ENCODE measurements at regions not wholly inside any gene's neighbourhood (a gene's known extent, or its start where the extent isn't known, plus 50 kb on each side); places are given as distances from the start of the nearest gene placed in this dataset.

DNA sequence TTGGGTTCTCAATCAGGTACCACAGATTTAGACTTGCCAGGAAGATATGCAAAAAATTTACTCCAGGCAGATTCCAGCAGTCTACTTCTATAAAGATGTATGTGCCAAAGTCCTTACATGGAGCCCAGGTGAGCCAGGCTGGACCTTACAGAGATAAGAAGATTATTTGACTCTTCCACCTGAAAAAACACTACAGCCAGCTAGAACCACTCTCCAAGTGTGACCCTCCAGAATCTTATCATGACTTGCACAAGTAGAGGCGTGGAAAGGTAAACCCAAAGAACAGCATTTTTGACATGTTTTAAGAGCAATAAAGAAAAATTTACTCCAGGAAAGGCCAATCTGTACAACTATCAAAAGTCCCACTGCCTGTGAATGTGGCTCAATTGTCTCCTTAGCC, 146.8 kb upstream of the DPT start:
- no peak for DNase-seq

DNA sequence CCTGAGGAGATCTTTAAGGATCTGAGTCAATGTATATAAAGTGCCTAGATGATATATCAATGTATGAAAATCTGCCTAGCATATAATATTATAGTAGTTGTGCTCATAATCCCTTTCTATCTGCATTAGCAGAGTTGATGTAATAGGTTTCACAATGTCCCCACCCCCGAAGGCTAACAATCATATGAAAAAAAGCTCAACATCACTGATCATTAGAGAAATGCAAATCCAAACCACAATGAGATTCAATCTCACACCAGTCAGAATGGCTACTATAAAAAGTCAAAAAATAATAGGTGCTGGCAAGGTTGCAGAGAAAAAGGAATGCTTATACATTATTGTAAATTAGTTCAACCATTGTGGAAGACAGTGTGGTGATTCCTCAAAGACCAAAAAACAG, 147.8 kb upstream of the DPT start:
- DNase-seq, result no peak

DNA sequence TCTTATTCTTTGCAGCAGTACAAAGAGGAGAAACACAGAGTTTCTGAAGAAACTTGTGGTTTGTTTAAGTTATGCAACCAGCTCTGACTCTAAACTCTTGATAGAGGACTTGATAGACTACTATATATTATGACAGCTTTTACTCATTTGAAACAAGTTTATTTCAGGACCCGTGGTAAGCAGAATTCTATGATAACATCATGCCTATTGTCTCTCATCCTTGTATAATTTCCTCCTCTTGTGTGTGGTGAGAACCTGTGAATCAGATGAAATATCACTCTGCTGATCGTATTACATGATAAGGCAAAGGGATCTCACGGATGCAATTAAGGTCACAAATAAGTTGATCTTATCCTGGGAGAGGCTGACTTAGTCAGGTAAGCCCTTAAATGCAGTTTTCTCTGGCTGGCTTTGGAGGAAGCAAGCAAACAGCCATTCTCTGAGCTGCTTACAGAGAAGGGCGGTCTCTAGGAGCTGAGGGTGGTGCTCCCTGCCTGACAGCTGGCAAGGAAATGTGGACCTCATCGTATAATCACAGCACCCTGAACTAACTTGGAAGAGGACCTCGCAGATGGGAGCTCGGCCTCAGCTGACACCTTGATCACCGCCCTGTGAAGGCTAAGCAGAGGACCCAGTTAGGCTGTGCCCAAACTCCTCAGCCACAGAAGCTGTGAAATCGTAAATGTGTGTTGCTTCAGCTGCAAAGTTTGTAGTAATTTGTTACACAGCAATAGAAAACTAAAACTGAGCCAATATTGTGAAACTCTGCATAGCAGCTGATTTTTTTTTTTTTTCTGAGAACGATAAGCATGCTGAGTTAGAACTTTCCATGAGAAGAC, 151.1 kb upstream of the DPT start:
- no peak for DNase-seq

DNA sequence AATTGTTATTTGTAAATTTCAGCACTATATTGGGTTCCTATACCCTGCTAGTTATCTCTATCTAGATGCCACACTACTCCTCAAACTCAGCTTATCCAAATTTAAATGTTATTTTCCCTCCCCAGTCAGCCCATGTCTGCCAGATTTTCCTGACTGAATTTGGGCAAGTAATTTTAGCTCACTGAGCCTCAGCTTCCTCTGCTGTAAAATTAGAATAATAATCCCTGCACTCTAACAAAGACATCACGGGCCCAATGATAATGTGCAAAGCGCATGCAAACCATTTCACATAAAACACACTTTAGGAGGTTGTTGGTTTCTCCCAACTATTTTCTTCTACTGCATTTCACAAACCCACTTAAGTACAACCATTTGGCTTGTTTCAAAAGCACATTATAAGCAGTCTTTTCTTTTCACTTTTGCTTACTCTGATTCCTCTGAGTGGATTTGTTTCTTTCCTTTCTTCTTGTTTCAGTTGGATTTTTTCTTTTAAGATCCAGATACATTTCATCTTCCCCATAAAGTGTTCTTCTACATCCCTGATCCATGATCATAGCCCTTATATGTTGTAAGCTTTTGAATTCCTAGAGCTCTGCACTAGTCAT, 152.8 kb upstream of the DPT start:
- DNase-seq, result no peak

DNA sequence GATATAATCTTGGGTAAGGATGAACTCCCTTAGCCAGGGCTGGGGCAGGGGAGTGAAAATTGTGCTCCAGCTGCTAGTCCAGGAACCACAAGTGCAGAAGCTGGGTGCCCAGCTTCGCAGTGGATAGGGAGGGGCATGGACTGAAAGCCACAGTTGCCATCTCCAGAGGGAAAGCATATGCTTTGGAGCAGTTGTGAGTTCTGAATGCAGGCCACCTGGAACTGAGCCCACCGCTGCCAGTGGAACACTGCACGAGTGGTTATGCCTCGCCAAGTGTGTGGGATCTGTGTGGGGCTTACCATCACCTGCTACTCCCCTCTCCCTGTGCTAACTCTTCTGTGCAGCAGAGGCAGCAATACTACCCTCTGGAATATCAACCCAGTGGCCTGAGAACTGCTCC, 158.4 kb upstream of the DPT start:
- no peak for DNase-seq

DNA sequence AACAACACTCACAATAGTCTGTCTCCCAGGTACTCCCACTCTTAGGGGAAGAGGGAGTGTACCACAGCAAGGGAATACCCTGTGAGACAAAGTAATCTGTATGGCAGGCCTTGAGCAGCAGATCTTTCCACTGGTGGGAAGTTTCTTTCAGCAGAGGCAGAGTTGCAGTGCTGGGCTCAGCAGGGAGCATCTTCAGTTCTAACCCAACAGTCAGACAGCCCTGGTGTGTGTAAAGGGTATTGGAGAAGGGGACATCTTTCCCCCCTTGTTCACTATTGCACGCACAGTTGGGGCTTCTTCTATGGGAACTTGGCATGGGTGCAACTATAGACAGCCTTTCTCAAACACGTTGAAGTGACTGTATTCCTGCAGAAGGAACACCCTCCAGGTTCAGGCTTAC, 159.4 kb upstream of the DPT start:
- no peak for DNase-seq

DNA sequence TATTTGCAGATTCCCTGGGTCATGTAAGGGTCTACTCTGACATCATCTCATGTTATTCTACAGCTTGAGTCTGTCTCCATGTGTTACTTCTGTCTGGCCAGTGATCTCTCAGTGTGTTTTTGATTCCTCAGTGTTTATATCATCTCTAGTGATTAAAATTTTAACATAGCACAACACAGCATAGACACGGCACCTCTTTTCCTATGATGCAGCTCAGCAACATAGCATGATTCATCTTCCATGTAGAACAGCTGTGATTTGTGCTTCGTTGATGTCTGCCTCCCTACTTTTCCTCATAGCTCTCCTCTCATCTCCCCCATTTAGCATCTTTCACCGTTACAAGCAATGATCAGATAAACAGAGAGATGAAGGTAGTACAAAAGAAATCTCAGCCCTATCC, 163.9 kb upstream of the DPT start:
- DNase-seq, result no peak

DNA sequence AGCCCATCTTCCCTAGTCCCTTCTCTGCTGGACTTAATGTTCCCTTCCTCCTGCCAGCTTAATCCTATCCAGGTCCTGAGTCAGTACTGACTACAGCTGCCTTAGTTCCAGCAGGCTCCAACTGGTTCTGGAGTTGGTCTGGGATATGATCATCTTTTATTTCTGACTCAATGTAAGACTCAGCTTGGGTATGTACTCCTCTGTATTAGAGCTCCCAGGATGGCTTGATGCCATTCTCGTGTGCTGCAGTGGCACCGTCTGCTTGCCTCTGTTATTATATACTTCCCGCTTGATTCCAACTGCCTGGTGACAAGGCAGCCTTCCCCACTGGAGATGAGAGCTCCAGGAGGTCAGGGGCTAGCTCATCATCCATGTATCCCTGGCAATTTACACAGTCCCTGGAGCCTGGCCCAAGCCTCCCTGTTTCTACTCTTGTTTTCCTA, 164.4 kb upstream of the DPT start:
- no peak for DNase-seq

DNA sequence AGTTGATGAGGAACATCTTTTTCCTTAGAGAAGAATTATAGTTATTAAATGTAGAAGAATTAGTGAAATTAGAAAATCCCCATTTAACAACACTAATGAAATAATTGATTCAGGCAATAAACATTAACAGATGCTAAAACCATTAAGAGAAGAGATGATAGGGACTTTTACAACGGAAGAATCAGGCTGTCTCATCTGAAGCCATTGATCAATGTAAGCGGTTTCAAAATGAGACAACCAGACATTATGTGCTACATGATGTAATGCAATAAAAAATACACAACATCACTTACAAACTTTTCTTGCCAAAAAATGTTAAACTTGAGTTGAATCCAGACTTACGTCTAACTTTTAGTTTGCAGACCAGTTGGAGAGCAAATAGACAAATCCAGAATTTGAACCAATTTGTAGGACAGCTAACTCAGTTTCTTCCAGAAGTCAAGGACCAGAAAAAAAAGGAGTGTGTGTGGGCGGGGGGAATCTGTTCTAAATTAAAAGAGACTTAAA, 165.4 kb upstream of the DPT start:
- DNase-seq, result no peak

DNA sequence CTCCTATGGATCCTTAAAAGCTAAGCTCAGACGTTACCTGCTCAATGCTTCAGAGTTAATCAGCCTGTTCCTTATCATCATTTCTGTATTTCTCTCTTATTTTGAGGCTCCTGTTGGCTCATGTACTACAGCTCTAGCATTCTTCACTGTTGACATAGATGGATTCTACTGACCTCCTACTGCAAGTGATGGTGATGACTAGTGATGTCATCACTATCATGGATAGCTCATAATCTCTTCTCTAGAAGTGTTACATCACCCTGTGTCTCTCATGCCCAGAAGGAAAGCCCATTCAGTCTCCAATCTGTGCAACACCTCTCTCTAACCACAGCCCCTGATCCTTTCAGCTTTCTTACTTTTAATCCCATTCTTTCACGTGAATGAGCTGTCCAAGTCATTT, 168.2 kb upstream of the DPT start:
- DNase-seq, result no peak

DNA sequence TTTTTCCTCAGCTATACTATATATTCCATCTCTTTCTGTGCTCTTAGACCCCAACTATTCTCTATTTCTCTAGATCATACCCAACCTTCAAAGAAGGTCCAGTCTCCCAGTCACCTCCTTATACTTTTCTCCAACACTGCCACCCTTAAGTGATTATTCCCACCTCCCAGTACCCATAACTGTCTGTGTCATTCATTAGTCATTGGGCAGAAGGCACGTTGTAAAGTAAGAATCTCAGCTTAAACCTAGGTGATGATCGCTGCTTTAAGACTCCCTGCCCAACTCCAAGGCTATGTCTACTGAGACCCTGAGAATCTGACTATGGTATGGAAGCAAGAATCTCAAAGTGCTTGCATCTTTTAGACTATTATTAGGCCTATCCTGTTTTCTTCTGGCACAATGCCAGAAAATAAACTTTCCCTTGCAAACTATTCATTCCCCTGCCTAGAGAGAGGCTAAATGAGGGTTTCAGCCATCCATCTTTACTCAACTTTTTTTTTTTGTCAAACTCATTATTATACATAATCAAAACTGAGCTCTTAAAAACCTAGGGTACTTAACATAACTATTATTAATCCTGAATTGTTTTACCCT, 174.3 kb upstream of the DPT start:
- DNase-seq, result no peak

DNA sequence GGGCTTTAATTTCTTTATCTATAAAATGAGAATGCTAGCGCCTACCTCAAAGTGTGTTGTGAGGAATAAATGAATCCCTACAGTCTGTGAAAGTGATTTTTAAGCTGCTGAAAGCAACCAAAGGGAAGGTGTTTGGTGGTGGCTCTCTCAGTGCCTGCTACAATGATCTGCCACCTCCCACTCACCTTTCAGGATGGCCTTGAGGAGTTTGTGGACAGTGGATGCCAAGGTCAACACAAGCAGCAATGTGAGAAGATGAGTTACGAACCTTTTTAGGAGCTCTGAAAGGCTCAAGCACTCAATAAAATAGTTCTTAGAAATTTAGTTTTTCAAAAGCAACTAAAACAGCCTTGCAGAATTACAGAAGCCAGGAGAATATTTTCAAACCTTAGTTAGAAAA, 176.6 kb upstream of the DPT start:
- no peak for DNase-seq

DNA sequence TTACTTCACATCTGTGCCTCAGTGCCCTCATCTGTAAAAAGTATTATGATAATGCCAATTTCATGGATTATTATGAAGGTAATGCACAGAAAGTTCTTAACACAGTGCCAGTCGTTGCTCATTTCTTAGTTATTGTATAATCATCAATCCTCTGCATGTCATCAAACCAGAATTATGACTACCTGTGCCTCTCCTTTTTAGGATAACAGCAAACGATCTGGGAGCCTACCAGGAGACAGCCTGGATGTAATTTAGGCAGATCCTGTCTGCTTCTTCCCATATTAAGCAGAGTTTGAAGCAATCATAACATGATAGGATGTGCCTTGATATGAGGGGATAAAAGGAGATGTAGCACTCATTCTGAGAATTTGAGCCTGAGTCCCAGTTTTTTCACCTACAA, 177.4 kb upstream of the DPT start:
- no peak for DNase-seq

DNA sequence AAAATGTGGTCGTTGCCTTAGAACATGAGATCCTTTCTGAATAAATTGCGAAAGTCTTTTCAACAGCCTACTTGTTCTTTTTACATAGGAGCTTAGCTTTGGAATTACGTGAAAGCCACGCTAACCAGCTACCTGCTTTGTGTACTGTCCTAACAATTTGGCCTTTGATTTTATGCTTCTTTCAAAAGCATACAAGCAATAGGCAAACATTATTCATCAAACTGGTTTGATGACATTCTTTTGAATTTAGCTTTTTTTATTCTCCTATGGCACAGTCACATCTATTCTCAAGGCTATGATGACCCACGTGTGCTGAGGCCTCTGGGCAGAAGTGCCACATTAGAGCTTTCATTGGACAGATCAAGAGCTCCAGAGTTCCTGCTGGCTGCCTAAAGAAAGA, 178.0 kb upstream of the DPT start:
- DNase-seq, result no peak

DNA sequence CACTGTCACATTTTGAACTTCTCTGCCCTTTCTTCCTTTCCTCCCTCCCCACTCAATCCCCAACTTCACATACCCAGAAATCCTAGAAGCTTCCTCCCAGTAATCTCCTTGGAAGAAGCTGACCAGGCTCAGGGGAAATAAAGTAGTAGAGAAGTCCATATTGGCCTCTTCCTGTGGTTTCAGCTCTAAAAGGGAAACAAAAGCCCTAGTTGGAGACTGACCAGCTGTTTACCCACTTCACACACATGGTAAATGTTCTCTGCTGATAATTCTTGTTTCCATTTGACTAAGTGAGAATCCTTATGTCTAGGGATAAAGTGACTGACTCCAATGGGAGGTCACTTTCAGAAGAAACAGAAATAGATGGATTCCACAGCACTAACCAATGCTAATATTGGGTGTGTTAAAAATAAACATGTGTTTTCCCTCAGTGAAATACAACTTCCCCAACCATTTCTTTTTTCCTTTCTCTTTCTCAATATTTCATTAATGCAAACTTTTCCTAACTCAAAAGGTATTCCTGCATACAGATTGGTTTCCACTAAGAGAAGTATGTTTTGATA, 178.9 kb upstream of the DPT start:
- DNase-seq, result no peak

DNA sequence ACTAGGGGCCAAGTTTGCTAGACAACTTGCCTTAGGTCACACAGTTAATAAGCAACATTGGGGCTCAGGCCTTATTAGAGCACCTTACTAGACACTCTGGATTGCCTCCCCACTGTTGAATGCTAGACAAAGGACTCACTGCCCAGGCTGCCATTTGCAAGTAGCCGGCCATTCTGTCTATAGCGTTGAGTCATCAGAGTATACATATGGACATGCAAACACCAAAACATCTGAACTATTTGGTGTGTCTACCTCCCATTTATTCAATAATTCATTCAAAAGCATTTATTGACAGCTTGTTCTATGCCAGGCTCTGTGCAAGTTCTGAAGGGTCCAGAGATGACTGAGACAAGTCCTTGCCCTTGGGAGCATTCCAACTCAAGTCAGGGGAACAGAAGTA, 181.4 kb upstream of the DPT start:
- no peak for DNase-seq

DNA sequence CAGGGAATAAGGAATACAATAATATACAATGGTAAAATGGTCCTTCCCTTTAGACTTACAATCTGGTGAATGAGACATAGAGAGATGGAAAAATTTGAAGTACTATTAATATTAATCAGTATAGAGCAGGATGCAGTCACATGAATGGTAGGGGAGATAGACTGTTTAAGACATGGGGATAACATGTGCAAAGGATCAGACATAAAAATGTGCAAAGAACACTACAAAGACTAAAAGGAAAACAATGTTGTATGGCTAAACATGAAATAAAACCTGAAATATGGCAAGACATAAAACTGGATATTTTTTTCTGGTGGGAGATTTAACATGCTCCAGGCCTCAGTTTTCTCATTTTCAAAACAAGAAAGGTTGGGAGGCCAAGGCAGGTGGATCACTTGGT, 182.4 kb upstream of the DPT start:
- DNase-seq, result no peak

DNA sequence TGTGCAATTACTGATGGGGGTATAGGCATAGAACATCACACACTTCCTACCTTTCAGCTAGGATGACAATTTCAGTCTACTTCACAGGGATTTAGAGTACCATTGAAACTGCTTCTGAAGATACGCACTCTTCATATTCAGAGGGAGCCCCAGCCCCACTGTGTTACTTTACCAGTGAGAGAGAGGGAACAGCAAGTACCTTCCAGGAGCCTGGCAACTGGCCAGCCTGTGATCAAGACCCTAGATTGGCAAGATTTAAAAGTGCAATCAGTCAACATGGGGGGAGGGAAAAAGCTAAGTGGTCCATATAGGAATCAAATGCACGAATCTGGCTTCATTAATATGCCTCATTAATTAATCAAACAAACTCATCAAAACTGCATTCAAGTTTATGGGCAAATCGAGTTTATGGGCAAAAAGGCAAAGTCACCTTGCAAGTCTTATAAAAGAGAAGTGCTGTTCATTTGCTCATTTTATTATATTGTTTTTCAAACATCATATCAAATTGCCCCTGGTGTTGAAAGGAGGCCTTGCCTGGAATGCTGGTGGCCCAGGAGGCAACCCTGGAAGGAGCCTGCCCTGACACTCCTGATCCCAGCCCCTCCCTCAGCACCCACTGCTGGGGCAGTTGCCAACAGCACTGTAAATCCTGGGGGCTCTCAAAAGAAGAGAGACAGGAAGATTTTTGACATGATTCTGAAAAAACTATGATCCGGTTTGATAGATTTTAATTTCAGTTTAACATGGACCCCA, 184.9 kb upstream of the DPT start:
- no peak for DNase-seq

DNA sequence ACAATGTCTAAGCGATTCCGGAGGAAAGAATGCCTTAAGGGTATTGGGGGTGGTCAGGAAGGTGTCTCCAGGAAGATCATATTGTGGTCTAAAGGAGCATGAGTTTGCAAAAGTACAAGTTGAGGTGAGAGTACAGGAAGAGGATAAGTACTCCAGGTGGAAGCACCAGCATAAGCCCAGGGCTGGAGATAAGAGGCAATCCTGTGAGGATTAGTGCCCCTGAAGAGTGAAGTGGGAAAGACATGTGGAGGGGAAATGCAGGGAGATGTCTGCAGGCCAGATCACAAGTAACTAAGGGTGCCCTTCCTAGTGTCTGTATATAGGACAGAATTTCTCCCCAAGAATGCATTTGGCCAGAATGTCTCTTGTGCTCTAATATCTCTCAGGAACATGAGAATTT, 188.3 kb upstream of the DPT start:
- no peak for DNase-seq

DNA sequence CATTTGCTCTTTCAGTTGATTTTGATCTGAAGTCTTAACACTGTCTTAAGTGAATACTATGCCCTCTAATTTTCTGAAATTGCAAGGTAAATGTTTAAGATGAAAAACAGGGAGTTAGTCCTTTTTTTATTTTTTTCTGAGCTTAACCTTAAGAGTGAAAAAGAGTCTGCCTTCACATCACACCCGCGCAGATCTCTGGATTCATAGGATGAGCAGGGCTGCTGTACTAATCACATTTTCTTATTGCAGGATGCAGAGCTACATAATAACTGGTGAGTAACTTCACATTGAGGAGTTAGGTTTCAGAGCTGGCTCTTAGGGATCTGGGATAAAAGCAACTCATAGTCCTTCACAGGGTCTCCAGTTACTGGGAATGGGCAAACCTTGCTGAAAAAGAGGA, 188.7 kb upstream of the ATP1B1 start:
- no peak for DNase-seq

DNA sequence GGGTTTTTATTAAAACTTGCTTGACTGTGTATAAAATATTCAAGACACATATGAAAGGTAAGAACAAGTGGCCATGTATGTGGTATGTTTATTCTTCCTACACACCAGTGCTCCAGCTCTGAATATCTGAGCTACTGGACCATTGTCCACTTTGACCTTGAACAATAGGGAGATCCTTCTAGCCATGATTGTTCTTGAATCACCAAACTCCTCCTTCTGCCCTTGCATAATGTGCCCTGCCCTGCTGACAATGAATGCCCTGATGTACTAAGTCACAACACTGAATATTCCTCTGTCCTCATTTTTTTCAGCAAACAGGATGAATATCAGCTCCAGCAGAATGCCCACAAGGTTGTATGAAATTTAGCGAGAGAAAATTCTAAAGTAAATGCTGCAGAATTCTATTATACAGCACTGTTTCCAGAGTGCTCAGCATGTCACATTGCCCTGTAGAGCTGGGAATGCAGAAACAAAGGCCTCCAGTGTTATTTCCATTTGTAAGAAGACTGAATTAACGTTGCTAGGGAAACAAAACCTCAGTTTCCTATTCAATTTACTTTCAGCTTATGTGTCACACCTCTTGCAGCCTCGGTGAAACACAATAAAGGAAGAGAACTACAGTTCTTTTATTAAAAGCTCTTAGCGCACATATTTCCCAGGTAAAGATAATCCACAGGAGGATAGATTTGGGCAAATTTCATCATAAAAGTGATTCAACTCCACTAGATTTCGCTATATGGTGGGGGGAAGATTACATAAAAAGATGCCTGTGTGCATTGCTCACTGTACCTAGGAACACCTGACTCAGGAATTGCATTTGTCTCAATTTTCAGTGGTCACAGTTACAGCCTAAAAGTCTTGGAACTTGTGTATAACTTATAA, 187.4 kb upstream of the ATP1B1 start:
- no peak for DNase-seq

DNA sequence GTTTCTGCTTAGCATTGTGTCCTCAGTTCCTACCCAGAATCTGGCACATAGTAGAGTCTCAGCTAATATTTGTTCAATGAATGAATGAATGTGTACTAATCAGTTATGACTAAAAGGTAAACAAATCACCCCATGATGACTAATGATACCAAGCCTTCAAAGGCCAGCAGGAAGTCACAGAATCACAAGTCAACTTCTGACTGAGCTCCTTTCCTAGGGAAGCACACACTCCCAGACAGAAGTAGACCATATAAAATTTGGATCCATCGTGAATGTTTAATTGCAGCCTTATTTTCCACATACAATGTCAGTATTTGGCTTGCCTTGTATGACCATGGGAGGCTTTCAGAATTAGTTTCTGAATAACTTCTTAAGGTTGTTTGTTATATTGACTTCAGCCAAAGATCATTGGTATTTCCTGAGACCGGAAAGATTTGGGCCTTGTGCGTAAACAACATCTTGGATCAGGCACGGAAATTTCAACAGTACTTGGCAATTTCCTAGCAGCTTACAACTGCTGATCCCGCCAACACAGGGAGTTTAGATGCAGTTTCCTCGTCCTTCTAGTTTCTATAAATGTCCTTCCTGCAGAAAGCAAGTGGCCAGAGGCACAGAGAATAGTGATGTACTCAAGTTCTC, 185.9 kb upstream of the ATP1B1 start:
- DNase-seq, result no peak
